ENCODE measurements at regions not wholly inside any gene's neighbourhood (a gene's known extent, or its start where the extent isn't known, plus 50 kb on each side); places are given as distances from the start of the nearest gene placed in this dataset.

GRCh38 chr20:48124181-48124782 lies 339.0 kb upstream of the SULF2 start:
- TF ChIP-seq EZH2 (IDR thresholded peaks at IDR 0.05): no peak
- TF ChIP-seq CTCF (IDR thresholded peaks at IDR 0.05): no peak
